Fibroblast of mammary gland (primary cell): ENCODE measurements at regions not wholly inside any gene's neighbourhood (a gene's known extent, or its start where the extent isn't known, plus 50 kb on each side); places are given as distances from the start of the nearest gene placed in this dataset.

Experiments used
- DNase-seq: peaks from one replicate; pipeline ENCODE4 v3.0.0-alpha.2; 2010; ENCODE audit warnings: low read depth
- H3K4me3 ChIP-seq: 2 replicates; pipeline ENCODE4 v1.5.1; 2011; ENCODE audit warnings: low read depth, mild to moderate bottlenecking, low read length, moderate library complexity; ENCODE audit not compliant: control insufficient read depth
- CTCF ChIP-seq: conservative IDR thresholded peaks from 2 replicates; pipeline ENCODE4 v1.5.1; 2011; ENCODE audit warnings: low read depth, low read length, inconsistent platforms; ENCODE audit not compliant: control insufficient read depth, insufficient read depth

GRCh38 chr4:122249357-122249756 lies 97.2 kb downstream of the BLTP1 start:
- H3K4me3 ChIP-seq: no peak overlapping the region
- no peak for TF ChIP-seq CTCF
- DNase-seq: no peak

- no peak overlapping the region for H3K4me3 ChIP-seq
- no peak for DNase-seq
- TF ChIP-seq CTCF: no peak
Observed at GRCh38 chr4:122252584-122252983, 100.5 kb downstream of the BLTP1 start.

GRCh38 chr4:122259849-122260248 lies 107.7 kb downstream of the BLTP1 start:
- no peak overlapping the region for H3K4me3 ChIP-seq
- DNase-seq: no peak
- TF ChIP-seq CTCF: no peak

GRCh38 chr4:122276359-122276758 lies 102.5 kb upstream of the ADAD1 start:
- H3K4me3 ChIP-seq: no peak overlapping the region
- TF ChIP-seq CTCF: no peak
- no peak for DNase-seq

GRCh38 chr4:122278976-122279375 lies 99.8 kb upstream of the ADAD1 start:
- no peak for DNase-seq
- TF ChIP-seq CTCF: no peak
- H3K4me3 ChIP-seq: no peak overlapping the region

GRCh38 chr4:122279670-122280069 lies 99.1 kb upstream of the ADAD1 start:
- DNase-seq: no peak
- no peak overlapping the region for H3K4me3 ChIP-seq
- TF ChIP-seq CTCF: no peak

- H3K4me3 ChIP-seq: no peak overlapping the region
- peak; percentile 40 for DNase-seq
Observed at GRCh38 chr4:122285285-122285684, 93.5 kb upstream of the ADAD1 start.

More at GRCh38 chr4:122285285-122285684, 93.5 kb upstream of the ADAD1 start:
- TF ChIP-seq CTCF: no peak
